HG02642 (cell line): ENCODE measurements at regions not wholly inside any gene's neighbourhood (a gene's known extent, or its start where the extent isn't known, plus 50 kb on each side); places are given as distances from the start of the nearest gene placed in this dataset.
"Not testable (repeated sequence)": the region's sequence is repeated elsewhere in the genome, so short reads cannot be mapped to it uniquely, and the experiment has no call there.

Experiments
- ATAC-seq: cut with Tn5 transposase; IDR thresholded peaks from one replicate; pipeline ENCODE4 v1.9.1; 2021; ENCODE audit warnings: mild to moderate bottlenecking; ENCODE audit not compliant: unreplicated experiment, poor library complexity

GRCh38 chr5:6118691-6119090 lies 259.7 kb downstream of the MED10 start:
- ATAC-seq, result no peak

GRCh38 chr5:6117212-6117611 lies 261.1 kb downstream of the MED10 start:
- ATAC-seq, result no peak

GRCh38 chr5:6115852-6116251 lies 262.5 kb downstream of the MED10 start:
- no peak for ATAC-seq

GRCh38 chr5:6112538-6112937 lies 265.8 kb downstream of the MED10 start:
- ATAC-seq, result no peak

GRCh38 chr5:6112125-6112524 lies 266.2 kb downstream of the MED10 start:
- no peak for ATAC-seq

- ATAC-seq, result no peak
Measured at GRCh38 chr5:6111131-6111530, 267.2 kb downstream of the MED10 start.

- ATAC-seq, result no peak
Measured at GRCh38 chr5:6110441-6111005, 267.8 kb downstream of the MED10 start.

- no peak for ATAC-seq
Measured at GRCh38 chr5:6108981-6109825, 269.1 kb downstream of the MED10 start.

- ATAC-seq, result no peak
Measured at GRCh38 chr5:6108540-6108848, 269.9 kb downstream of the MED10 start.

GRCh38 chr5:6107675-6108539 lies 270.4 kb downstream of the MED10 start:
- ATAC-seq, result no peak

GRCh38 chr5:6106756-6107155 lies 271.6 kb downstream of the MED10 start:
- ATAC-seq, result no peak

GRCh38 chr5:6105320-6105719 lies 273.0 kb downstream of the MED10 start:
- no peak for ATAC-seq

GRCh38 chr5:6096101-6096500 lies 282.2 kb downstream of the MED10 start:
- no peak for ATAC-seq

- ATAC-seq, result not testable (repeated sequence)
Measured at GRCh38 chr5:6094180-6094579, 284.2 kb downstream of the MED10 start.

GRCh38 chr5:6090838-6091237 lies 287.5 kb downstream of the MED10 start:
- ATAC-seq, result no peak

GRCh38 chr5:6090079-6090654 lies 288.2 kb downstream of the MED10 start:
- no peak for ATAC-seq

GRCh38 chr5:6088706-6089105 lies 289.6 kb downstream of the MED10 start:
- no peak for ATAC-seq

- no peak for ATAC-seq
Measured at GRCh38 chr5:6087576-6087975, 290.8 kb downstream of the MED10 start.

GRCh38 chr5:6086871-6087270 lies 291.5 kb downstream of the MED10 start:
- no peak for ATAC-seq

- no peak for ATAC-seq
Measured at GRCh38 chr5:6085341-6085860, 292.9 kb downstream of the MED10 start.

- no peak for ATAC-seq
Measured at GRCh38 chr5:6084836-6085235, 293.5 kb downstream of the MED10 start.
